GM19324 (cell line): ENCODE measurements at regions not wholly inside any gene's neighbourhood (a gene's known extent, or its start where the extent isn't known, plus 50 kb on each side); places are given as distances from the start of the nearest gene placed in this dataset.
"Not testable (repeated sequence)": the region's sequence is repeated elsewhere in the genome, so short reads cannot be mapped to it uniquely, and the experiment has no call there.

Experiments
- ATAC-seq: cut with Tn5 transposase; IDR thresholded peaks from one replicate; pipeline ENCODE4 v1.9.1; 2021; ENCODE audit warnings: mild to moderate bottlenecking, moderate library complexity; ENCODE audit not compliant: unreplicated experiment, low FRiP score

DNA sequence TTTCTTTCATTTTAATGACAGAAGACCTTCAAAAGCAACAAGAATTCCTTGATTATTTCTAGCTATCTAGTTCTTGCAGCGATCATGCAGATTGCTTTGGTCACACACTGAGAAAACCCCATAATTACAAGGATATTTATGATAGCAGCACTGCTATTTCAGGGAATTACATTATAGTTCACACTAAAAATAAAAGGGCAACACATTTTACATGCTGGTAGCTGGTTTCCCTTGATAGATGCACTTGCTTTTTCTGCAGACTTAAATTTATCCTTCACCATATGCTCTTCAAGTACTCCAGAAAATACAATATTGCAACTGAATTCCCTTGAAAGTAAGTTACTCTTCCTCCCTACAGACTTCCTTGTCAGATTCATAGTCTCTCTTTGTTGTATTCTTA lies 751.1 kb downstream of the CCDC85A start:
- no peak for ATAC-seq

GRCh38 chr2:56940054-56940453 lies 756.3 kb downstream of the CCDC85A start:
- no peak for ATAC-seq

DNA sequence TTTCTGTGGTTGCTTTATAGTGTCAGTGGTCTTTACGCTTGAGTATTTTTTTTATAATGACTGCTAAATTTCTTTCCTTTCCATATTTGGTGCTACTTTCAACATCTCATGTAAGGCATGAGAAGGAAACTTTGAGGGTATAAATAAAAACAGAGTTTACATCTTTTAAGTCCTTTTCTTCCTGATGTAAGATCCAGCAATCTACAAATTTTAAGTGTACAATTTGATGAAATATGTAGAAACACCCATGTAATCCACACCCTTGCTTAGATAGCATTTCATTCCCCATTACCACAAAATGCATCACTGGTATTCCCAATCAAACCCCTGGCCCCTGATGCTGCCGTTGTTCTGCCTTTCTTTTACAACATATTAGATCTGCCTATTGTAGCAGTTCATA lies 769.1 kb downstream of the CCDC85A start:
- ATAC-seq = no peak

- ATAC-seq = no peak
Measured at GRCh38 chr2:56960581-56960980, 776.8 kb downstream of the CCDC85A start.

DNA sequence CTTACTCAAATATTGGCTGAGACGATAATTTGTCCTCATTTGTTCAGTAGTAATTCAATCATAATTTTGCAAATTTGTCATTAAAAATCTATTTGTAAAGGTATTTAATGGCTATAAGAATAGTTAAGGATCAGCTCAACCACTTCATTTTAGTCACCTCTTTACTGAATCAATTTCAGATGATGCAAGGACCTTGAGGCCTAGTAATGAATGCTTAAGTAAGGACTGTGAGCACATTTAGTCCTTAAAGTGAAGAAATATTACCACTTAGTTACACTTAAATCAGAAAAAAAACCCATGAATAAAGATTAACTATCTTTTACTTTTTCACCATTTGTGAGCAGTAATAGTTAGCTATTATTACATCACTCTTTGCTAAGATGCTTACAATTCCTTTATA lies 778.9 kb downstream of the CCDC85A start:
- no peak for ATAC-seq

DNA sequence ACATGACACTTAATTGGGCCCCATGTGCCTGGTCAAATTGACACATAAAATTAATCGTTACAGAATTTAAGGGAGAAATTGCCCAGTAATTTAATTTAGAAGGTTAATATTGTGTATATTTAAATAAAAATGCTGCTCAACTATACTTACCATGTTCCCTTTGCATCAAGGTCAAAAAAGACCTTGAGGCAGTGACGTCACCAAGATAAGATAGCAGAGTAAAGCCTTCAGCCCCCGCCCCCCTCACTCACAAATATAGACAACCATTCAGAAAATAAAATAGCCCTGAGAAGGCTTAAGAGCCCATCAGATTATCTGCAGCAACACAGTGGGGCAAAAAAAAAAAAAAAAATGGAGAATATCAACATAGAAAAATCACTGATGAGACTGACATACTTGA lies 785.7 kb downstream of the CCDC85A start:
- no peak for ATAC-seq

- ATAC-seq = no peak
Measured at GRCh38 chr2:56971383-56971974, 787.7 kb downstream of the CCDC85A start.

DNA sequence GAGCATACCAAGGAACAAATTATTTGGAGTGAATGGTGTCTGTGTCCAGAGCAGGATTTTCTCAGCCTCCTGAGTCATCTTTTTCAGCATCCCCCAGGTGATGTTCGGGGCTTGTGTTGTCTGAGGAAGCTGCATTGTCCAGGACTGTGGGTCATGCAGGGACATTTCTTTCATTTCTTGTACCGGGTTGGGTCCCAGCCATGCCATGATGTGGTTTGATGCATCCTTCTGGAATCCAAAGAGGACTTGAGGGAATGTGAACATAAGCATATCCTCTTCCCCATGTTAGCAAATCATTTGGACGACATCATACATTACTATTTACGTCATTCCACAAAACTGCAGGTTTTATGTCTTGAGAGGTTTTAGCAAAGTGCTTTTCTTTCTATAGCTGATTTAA lies 797.8 kb downstream of the CCDC85A start:
- no peak for ATAC-seq

DNA sequence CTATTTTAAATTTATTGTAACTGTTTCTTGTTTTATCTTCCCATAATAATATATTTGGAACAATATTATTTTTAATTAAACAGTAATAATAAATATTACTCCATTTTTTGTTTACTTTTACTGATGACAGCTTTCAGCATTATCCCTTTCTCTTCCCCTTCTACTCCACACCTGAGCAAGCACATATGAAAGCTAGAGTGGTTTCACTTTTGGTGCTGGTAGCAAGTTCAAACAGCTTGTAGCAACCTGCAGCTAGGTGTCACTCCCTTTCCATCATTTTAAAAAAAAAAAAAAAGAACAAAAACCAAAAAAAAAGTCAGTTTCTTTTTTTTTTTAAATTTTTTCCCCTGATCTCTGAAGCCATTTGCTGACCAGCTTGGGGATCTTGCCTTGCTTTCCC lies 801.8 kb downstream of the CCDC85A start:
- ATAC-seq = no peak

- ATAC-seq = no peak
Measured at GRCh38 chr2:57022496-57022895, 838.7 kb downstream of the CCDC85A start.

DNA sequence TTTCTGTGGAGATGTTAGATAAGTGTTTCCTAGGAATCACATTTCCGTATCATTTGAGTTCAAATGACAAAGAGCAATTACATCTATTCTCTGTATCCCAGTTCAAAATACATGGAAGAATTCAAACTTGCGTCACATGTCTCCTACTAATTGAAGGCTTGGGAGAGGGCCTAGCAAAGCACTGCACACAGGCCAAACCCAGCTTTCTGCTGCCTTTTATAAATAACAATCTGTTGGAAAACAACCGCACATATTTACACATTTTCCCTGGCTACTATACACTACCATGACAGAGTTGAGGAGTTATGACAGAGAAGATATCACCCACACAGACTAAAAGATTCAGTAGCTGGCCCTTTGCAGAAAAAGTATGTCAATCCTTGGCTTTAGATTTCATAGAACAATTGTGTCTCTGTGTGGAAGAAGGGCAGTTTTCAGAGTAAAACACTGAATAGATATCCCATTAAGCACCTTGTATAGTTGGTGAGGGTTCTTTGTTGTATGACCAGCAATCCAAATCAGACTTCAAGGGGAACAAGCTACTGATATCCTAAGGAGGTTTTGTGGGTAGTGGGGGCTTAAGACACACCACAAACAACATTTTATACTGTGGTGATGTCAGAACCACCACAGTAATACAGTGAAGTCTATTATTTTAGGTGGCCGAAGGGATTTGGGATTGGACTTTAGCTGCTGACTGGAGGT lies 861.3 kb downstream of the CCDC85A start:
- ATAC-seq = no peak

GRCh38 chr2:57049273-57049672 lies 865.5 kb downstream of the CCDC85A start:
- no peak for ATAC-seq

DNA sequence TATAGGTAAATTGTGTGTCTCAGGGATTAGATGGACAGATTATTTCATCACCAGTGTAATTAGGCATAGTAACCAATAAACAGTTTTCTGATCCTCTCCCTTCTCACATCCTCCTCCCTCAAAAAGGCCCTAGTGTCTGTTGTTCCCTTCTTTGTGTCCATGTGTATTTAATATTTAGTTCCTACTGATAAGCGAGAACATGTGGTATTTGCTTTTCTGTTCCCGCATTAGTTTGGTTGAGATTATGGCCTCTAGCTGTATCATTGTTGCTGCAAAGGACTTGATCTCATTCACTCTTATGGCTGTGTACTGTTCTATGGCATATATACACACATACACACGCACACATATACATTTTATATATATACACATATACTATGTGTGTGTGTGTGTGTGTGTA lies 866.2 kb downstream of the CCDC85A start:
- no peak for ATAC-seq

GRCh38 chr2:57066301-57066700 lies 882.5 kb downstream of the CCDC85A start:
- ATAC-seq = not testable (repeated sequence)

DNA sequence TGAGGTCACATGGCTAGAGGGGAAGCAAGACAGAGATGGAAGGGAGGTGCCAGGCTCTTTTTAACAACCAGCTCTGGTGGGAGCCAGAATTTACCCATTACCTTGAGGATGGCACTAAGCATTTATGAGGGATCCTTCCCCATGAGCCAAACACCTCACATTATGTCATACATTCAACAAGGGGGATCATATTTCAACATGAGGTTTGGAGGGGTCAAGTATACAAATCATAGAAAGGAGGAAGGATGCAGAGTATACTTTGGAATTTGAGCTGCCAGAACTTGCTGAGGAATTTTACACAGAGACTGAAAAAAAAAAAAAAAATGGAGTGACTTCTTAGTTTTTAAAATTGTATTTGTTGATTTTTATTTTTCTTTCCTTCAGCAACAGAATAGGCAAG lies 891.4 kb downstream of the CCDC85A start:
- ATAC-seq = no peak

- ATAC-seq = no peak
Measured at GRCh38 chr2:57080035-57080434, 896.2 kb downstream of the CCDC85A start.

DNA sequence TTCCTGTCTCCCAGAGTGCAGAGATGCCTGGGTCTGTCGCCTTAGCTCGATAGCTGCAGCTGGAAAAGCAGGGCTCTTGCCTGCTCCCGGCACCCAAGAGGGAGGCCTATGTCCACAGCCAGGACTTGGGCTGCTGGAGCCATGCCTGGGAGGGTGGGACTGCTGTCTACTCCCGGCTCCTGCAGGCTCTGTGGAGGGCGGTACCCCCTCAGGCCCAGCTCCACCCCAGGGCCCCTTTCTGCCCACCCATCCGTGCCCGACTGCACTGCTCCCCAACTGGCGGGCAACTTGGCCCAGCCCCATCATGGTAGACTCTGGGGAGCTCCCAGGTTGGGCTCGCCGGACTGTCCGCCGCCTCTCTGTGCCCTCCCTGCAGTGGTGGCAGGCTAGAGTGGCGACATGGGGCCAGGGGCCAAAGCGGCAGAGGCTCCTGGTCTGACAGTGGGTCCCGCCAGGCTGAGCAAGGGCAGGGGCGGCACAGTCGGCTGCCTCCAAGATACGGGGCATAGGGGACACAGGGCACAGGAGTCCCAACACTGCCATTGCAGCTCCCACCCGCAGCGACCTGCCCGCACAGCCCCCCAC lies 901.0 kb downstream of the CCDC85A start:
- no peak for ATAC-seq

DNA sequence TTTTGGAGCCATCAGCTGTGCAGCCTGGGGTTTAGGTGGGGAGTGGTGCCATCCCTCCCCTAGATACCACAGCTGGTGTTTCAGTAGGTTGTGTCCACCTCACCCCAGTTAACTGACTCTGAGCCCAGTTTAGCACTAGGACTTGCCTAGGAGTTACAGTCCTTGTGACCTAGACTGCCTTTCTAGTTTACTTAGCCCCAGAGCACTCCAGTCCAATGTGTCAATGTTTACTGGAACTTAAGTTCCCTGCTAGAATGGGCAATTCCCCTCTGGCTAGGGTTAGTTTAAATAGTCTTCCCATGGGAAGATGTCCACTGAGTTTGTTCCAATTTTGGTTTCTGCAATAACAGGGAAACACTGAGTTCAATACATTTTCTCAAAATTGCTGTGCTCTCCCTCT lies 909.2 kb downstream of the CCDC85A start:
- no peak for ATAC-seq

DNA sequence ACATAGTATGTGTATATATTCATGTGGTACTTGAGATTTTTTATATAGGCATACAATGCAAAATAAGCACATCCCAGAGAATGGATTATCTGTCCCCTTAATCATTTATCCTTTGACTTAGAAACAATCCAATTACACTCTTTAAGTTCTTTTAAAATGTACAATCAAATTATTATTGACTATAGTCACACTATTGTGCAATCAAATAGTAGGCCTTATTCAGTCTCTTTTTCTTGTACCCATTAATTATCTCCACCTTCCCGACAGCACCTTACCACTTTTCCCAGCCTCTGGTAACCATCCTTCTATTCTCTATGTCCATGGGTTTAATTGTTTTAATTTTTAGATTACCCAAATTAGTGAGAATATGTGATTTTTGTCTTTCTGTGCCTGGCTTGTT lies 914.1 kb downstream of the CCDC85A start:
- ATAC-seq = no peak

GRCh38 chr2:57100436-57100835 lies 916.6 kb downstream of the CCDC85A start:
- no peak for ATAC-seq

DNA sequence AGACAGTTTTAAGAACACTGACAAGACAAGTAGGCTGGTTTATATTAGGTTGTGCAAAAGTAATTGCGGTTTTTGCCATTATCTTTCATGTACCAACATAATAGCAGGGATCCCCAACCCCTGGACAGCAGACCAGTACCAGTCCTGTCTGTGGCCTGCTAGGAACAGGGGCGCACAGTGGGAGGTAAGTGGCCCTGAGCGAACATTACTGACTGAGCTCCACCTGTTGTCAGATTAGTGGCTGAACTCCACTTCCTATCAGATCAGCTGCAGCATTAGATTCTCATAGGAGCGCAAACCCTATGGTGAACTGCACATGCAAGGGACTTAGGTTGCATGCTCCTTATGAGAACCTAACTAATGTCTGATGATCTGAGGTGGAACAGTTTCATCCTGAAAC lies 921.9 kb downstream of the CCDC85A start:
- no peak for ATAC-seq

DNA sequence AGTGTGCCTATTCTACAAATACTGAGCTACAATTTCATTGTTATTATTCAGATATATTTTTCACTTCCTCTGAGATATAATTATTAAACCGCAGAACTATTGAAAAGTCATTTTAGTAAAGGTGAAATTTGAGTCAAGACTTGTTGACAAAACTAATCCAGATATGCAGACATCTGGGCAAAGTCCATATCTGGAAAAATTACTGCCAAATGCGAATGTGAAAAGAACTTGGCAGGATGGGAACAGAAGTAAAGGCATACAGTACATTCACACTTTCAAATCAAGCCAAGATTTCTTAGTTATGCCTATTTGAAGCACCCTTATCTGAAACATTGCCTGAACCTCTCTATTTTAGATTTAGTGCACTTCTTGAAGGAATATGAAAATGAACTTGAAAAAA lies 923.6 kb downstream of the CCDC85A start:
- no peak for ATAC-seq
